K562 (cell line): ENCODE measurements at regions not wholly inside any gene's neighbourhood (a gene's known extent, or its start where the extent isn't known, plus 50 kb on each side); places are given as distances from the start of the nearest gene placed in this dataset.

ENCODE experiments used
- HIVEP1 ChIP-seq: fragments of 250-450 bp; sonication (Bioruptor Pico); IDR thresholded peaks from 2 replicates; pipeline ENCODE4 v1.4.0; 2020; ENCODE audit warnings: mild to moderate bottlenecking
- POLR2A ChIP-seq: fragments of 450-650 bp; conservative IDR thresholded peaks from 2 replicates; pipeline ENCODE4 v1.6.1; 2016
- SMARCA5 ChIP-seq: fragments of 450-650 bp; IDR thresholded peaks from 2 replicates; pipeline ENCODE4 v1.6.1; 2016

GRCh38 chr4:13992041-13992440, 364.5 kb upstream of the BOD1L1 start:
- TF ChIP-seq HIVEP1 (CRISPR knock-in tag): no peak
- TF ChIP-seq SMARCA5: no peak
- TF ChIP-seq POLR2A: no peak
